Endothelial cell of umbilical vein (primary cell): ENCODE measurements at regions not wholly inside any gene's neighbourhood (a gene's known extent, or its start where the extent isn't known, plus 50 kb on each side); places are given as distances from the start of the nearest gene placed in this dataset.

Experiments used
- BruUV-seq: library from RNA; stranded (reverse); fragments of 400-500 nt; replicated peaks from 2 replicates; lab custom pipeline; 2021; lab: Mats Ljungman, UMichigan
- CTCF ChIA-PET: fragments of 300-600, 350-600 bp; sonication (Branson Sonifier 250); formaldehyde crosslinking; loops from one replicate; lab custom pipeline; 2021; ENCODE audit warnings: antibody characterized with exemption, inconsistent platforms; lab: Charles Lee
- POLR2A ChIA-PET: fragments of 300-600, 350-600 bp; sonication (Branson Sonifier 250); formaldehyde crosslinking; loops from one replicate; lab custom pipeline; 2021; ENCODE audit warnings: antibody characterized with exemption, inconsistent platforms; lab: Charles Lee
- DNase-seq: peaks from one replicate; pipeline ENCODE4 v3.0.0-alpha.2; 2011; ENCODE audit warnings: low read depth, low spot score
- FAIRE-seq: peaks from 2 replicates; lab custom pipeline; 2011; peaks lifted over from hg19 to GRCh38; lab: Jason Lieb, UNC
- H2AFZ ChIP-seq: 2 replicates; pipeline ENCODE4 v1.6.0; 2012; ENCODE audit warnings: low read depth, low read length, control low read depth, inconsistent platforms
- H3K27ac ChIP-seq: 2 replicates; pipeline ENCODE4 v1.5.1; 2011; ENCODE audit warnings: low read depth, mild to moderate bottlenecking, control low read depth, low read length, moderate library complexity; ENCODE audit not compliant: insufficient read depth
- H3K27me3 ChIP-seq, 2 experiments: 2 replicates each; pipeline versions ENCODE4 v1.6.0 to v1.6.1; 2011; ENCODE audit warnings: low read length in 2 of 2, mixed read lengths in 1 of 2; ENCODE audit not compliant: control insufficient read depth in 2 of 2, insufficient read depth in 2 of 2
- H3K36me3 ChIP-seq, 2 experiments: 2 replicates in 1 of 2; 3 replicates in 1 of 2; pipeline ENCODE4 v1.5.1; 2011; ENCODE audit warnings: low read length in 2 of 2, mild to moderate bottlenecking in 1 of 2, moderate library complexity in 1 of 2; ENCODE audit not compliant: control insufficient read depth in 2 of 2, insufficient read depth in 2 of 2; ENCODE audit errors: extremely low read depth in 1 of 2
- H3K4me1 ChIP-seq: 3 replicates; pipeline ENCODE4 v1.5.1; 2011; ENCODE audit warnings: mild to moderate bottlenecking, low read length; ENCODE audit not compliant: control insufficient read depth, insufficient read depth; ENCODE audit errors: extremely low read depth
- H3K4me2 ChIP-seq: 2 replicates; pipeline ENCODE4 v1.6.1; 2011; ENCODE audit warnings: low read length, control low read depth, mixed read lengths; ENCODE audit not compliant: insufficient read depth
- H3K4me3 ChIP-seq, 3 experiments: fragments of 200-600 bp in 1 of 3; sonication (generic), shearing (Covaris generic) in 1 of 3; replicated peaks in 1 of 3; 2 replicates each; pipeline ENCODE4 v1.5.1; 2011 to 2016; ENCODE audit warnings: control low read depth in 3 of 3, low read length in 3 of 3, mild to moderate bottlenecking in 2 of 3, inconsistent platforms in 1 of 3, low read depth in 1 of 3, moderate library complexity in 1 of 3; ENCODE audit not compliant: insufficient read depth in 1 of 3
- H3K79me2 ChIP-seq: 2 replicates; pipeline ENCODE4 v1.6.0; 2012; ENCODE audit warnings: low read length, inconsistent platforms; ENCODE audit not compliant: control insufficient read depth, insufficient read depth
- H3K9ac ChIP-seq: replicated peaks from 2 replicates; pipeline ENCODE3; 2011; ENCODE audit warnings: low read length, control low read depth; ENCODE audit not compliant: insufficient read depth; ENCODE audit errors: extremely low read depth
- H3K9me1 ChIP-seq: replicated peaks from 3 replicates; pipeline ENCODE4 v1.6.0; 2011; ENCODE audit warnings: mild to moderate bottlenecking, low read length; ENCODE audit not compliant: control insufficient read depth, insufficient read depth; ENCODE audit errors: extremely low read depth
- H3K9me3 ChIP-seq: replicated peaks from 2 replicates; pipeline ENCODE4 v1.5.1; 2012; ENCODE audit warnings: low read length, inconsistent platforms; ENCODE audit not compliant: control insufficient read depth, insufficient read depth
- H4K20me1 ChIP-seq: replicated peaks from 2 replicates; pipeline ENCODE3; 2011; ENCODE audit warnings: mild to moderate bottlenecking, low read length; ENCODE audit not compliant: control insufficient read depth, insufficient read depth; ENCODE audit errors: extremely low read depth
- EZH2 ChIP-seq: IDR thresholded peaks from 2 replicates; pipeline ENCODE4 v1.6.1; 2012; ENCODE audit warnings: borderline replicate concordance, low read depth, mild to moderate bottlenecking, moderate library complexity, low read length, inconsistent platforms; ENCODE audit not compliant: severe bottlenecking
- FOS ChIP-seq: IDR thresholded peaks from 2 replicates; pipeline ENCODE4 v1.6.1; 2011; ENCODE audit warnings: mild to moderate bottlenecking, low read length, moderate library complexity, borderline replicate concordance; ENCODE audit not compliant: insufficient read depth
- GATA2 ChIP-seq: IDR thresholded peaks from 2 replicates; pipeline ENCODE4 v1.7.0; 2011; ENCODE audit warnings: low read depth, mild to moderate bottlenecking, moderate library complexity, mixed read lengths, low read length; ENCODE audit not compliant: insufficient read length, insufficient read depth
- JUN ChIP-seq: IDR thresholded peaks from 2 replicates; pipeline ENCODE4 v1.6.1; 2011; ENCODE audit warnings: borderline replicate concordance, low read depth; ENCODE audit not compliant: insufficient read length, insufficient read depth
- MYC ChIP-seq: IDR thresholded peaks from one replicate; pipeline ENCODE4 v1.6.1; 2011; ENCODE audit warnings: mild to moderate bottlenecking, low read depth, low read length
- POLR2A ChIP-seq: IDR thresholded peaks from 2 replicates; pipeline ENCODE4 v1.6.1; 2012; ENCODE audit warnings: low read depth, mild to moderate bottlenecking, control low read depth, low read length
- POLR2AphosphoS5 ChIP-seq: IDR thresholded peaks from 2 replicates; pipeline ENCODE4 v1.6.1; 2012; ENCODE audit warnings: low read depth, mild to moderate bottlenecking, control low read depth, low read length, moderate library complexity; ENCODE audit not compliant: insufficient read depth
- dilution Hi-C: fragments of 300-500 bp; cut with MboI; formaldehyde crosslinking; loops from one replicate; pipeline ENCODE4 v1.15.0; 2019; ENCODE audit warnings: low sequenced_read_pairs; ENCODE audit not compliant: extremely low pct_ligation_motif_present
- intact Hi-C: fragments of 100-400 bp; cut with micrococcal nuclease; formaldehyde crosslinking; loops from one replicate; pipeline ENCODE4 v1.10.0; 2022
- TF ChIP-seq, protein P1 (sequence below): IDR thresholded peaks from 2 replicates; pipeline ENCODE4 v1.6.1; 2011; ENCODE audit not compliant: insufficient read depth, insufficient read length
- TF ChIP-seq, protein P2 (sequence below), 2 donors: IDR thresholded peaks; 1 replicate in 1 of 2; 2 replicates in 1 of 2; pipeline ENCODE4 v1.5.1; 2011; ENCODE audit warnings: low read length in 2 of 2, mild to moderate bottlenecking in 2 of 2, moderate library complexity in 2 of 2, control low read depth in 1 of 2, inconsistent platforms in 1 of 2, low read depth in 1 of 2; ENCODE audit not compliant: insufficient read depth in 1 of 2; ENCODE audit errors: extremely low read depth in 1 of 2

DNA sequence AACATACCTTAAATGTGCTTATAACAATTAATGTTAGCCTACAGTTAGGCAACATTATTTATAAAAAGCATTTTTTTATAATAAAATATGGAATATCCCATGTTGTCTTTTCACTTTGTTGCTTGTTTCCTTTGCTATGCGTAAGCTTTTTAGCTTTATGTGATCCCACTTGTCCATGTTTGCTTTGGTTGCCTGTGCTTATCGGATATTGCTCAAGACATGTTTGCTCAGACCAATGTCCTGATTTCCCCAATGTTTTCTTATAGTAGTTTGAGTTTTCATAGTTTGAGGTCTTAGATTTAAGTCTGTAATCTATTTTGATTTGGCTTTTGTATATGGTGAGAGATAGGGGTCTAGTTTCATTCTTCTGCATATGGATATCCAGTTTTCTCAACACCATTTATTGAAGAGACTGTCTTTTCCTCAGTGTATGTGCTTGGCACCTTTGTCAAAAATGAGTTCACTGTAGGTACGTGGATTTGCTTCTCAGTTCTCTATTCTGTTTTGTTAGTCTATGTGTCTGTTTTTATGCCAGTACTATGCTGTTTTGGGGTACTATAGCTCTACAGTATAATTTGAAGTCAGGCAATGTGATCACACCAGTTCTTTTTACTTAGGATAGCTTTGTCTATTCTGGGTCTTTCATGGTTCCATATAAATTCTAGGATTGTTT, 592.7 kb upstream of the SEMA6D start:
- Histone ChIP-seq H3K9me1 (no peaks in the 10 kb centered on the region), H3K4me2 (no peak overlapping the region), H3K27me3 (no peaks in the 10 kb centered on the region), H3K9me3 (no peaks in the 10 kb centered on the region), H4K20me1 (no peaks in the 10 kb centered on the region), H2AFZ (no peak overlapping the region), H3K4me3 (no peak overlapping the region), H3K79me2 (no peaks in the 10 kb centered on the region), H3K36me3 (no peaks in the 10 kb centered on the region), H3K4me1 (no peaks in the 10 kb centered on the region), H3K9ac (no peak overlapping the region), H3K27ac (no peak overlapping the region)
- no TSS peak for BruUV-seq
- no peak for DNase-seq
- POLR2A ChIA-PET: no interaction called here
- CTCF ChIA-PET: no interaction called here
- FAIRE-seq: no peak
- intact Hi-C loops (no loop called here), dilution Hi-C loops (no loop called here)
- no peak for TF ChIP-seq FOS
- no peak for TF ChIP-seq MYC
- no peak for TF ChIP-seq POLR2A
- TF ChIP-seq POLR2AphosphoS5: no peak
- no peak for TF ChIP-seq EZH2
- TF ChIP-seq, protein P1, sequence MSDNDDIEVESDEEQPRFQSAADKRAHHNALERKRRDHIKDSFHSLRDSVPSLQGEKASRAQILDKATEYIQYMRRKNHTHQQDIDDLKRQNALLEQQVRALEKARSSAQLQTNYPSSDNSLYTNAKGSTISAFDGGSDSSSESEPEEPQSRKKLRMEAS: no peak
- TF ChIP-seq, protein P2, sequence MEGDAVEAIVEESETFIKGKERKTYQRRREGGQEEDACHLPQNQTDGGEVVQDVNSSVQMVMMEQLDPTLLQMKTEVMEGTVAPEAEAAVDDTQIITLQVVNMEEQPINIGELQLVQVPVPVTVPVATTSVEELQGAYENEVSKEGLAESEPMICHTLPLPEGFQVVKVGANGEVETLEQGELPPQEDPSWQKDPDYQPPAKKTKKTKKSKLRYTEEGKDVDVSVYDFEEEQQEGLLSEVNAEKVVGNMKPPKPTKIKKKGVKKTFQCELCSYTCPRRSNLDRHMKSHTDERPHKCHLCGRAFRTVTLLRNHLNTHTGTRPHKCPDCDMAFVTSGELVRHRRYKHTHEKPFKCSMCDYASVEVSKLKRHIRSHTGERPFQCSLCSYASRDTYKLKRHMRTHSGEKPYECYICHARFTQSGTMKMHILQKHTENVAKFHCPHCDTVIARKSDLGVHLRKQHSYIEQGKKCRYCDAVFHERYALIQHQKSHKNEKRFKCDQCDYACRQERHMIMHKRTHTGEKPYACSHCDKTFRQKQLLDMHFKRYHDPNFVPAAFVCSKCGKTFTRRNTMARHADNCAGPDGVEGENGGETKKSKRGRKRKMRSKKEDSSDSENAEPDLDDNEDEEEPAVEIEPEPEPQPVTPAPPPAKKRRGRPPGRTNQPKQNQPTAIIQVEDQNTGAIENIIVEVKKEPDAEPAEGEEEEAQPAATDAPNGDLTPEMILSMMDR (IDR thresholded peaks at IDR 0.05; ENCODE audit: extremely low read depth in 1 of 2, insufficient read depth in 1 of 2, low read depth in 1 of 2, low read length in 2 of 2): no peak
- no peak for TF ChIP-seq JUN
- TF ChIP-seq GATA2: no peak
